AG09309 (cell line): ENCODE measurements at regions not wholly inside any gene's neighbourhood (a gene's known extent, or its start where the extent isn't known, plus 50 kb on each side); places are given as distances from the start of the nearest gene placed in this dataset.

Source experiments
- DNase-seq: peaks from one replicate; pipeline ENCODE4 v3.0.0-alpha.2; 2010; ENCODE audit warnings: low read depth
- H3K4me3 ChIP-seq: 2 replicates; pipeline ENCODE4 v1.5.1; 2011; ENCODE audit warnings: mild to moderate bottlenecking, low read depth, low read length, moderate library complexity; ENCODE audit not compliant: control insufficient read depth
- CTCF ChIP-seq: IDR thresholded peaks from 2 replicates; pipeline ENCODE4 v1.5.1; 2011; ENCODE audit warnings: mild to moderate bottlenecking, low read depth, low read length, inconsistent platforms; ENCODE audit not compliant: insufficient read depth, control insufficient read depth; ENCODE audit errors: missing control alignments

DNA sequence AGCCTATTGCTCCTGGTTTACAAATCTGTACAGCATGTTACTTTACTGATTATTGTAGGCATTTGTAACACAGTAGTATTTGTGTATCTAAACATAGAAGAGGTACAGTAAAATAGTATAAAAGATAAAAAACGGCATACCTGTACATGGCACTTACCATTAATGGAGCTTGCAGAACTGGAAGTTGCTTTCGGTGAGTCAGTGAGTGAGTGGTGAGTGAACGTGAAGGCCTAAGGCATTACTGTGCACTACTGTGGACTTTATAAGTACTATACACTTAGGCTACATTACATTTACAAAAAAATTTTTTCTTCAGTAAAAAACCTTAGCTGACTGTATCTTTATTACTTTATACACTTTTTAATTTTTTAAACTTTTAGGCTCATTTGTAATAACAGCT is 90.9 kb downstream of the RAP2B start:
- DNase-seq = no peak

DNA sequence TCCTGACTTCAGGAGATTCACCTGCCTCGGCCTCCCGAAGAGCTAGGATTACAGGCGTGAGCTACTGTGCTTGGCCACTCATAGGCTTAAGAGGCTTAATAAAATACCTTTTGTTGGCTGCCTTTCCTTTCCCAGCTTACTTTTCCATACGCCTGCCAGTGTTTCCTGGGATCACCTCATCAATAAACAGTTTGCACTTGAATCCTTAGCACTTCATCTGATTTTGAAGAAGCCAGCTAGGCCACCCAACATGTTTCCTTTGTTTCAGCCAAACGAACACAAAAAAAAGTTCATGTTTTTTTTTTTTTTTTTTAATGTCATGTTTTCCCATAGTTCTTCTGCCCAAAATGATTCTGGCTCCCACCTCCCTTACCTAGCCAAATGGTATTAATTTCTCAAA is 92.3 kb downstream of the RAP2B start:
- no peak for DNase-seq
- no peak for TF ChIP-seq CTCF
- H3K4me3 ChIP-seq = no peak overlapping the region

More for the DNA sequence above, 90.9 kb downstream of the RAP2B start:
- no peak overlapping the region for H3K4me3 ChIP-seq
- TF ChIP-seq CTCF = no peak

DNA sequence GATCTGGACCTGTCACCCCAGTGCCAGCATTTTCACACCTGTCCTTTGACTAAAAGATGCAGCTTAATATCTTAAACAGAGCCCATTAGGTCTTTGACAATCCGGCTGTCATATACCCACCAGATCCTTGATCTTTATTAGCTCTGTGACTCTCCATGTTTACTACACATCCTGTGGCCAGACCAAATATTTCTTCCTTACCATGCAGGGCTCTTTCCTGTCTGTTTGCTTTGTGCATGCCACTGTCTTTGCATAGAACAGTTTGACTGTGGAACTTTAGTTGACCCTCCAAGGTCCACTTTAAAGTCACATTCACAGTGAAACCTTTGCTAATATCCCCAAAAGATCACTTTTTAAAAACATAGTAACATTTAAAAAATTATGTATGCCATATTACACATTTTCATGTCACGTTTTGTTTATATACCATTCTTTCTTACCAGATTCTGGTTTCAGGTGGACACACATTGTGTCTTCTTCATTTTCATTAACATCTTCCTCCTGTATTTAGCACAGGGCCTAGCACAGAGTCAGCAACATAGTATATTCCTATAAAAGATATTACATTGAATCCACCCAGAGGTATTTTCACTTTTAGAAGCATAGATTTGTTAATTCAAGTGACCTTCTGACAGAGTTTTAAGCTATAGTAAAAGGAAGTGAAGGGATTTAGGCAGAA is 95.8 kb downstream of the RAP2B start:
- no peak for TF ChIP-seq CTCF
- no peak overlapping the region for H3K4me3 ChIP-seq
- DNase-seq = no peak

DNA sequence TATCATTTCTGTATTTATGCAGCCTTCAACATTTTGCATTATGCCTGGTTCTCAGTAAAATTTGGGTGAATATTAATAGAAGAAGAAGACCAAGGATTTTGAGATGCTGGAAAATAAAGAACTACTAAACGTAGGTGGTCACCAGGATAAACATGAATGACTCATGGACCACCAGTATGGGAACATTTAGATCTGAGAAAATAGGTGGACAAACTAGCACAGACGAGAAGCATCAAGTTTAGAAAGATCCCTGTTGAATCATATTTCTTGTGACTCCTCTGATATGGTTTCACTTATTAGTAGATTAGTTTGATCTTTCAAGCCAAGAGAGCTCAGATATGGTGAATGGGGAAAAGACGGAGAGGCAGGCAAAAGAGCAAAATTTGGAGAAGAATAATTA is 97.9 kb downstream of the RAP2B start:
- no peak for DNase-seq
- H3K4me3 ChIP-seq = no peak overlapping the region
- no peak for TF ChIP-seq CTCF

DNA sequence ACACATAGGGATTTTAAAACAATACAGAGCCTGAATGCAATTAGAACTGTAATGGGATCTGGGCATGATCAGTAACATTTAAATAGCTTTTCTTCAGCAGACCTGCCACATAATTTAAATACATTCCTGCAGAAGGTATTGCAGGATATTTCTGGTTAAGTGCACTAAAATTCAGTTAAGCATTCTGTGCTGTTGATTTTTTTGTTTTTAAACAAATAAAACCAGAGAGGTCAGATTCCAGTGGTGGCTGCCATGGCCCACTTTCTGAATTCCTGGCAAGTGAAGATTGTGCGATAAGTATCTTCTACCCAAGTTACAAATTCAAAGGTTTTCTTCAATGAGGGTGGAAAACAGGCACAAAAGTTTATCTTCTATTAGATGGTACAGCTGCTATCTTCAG is 98.7 kb downstream of the RAP2B start:
- no peak for TF ChIP-seq CTCF
- H3K4me3 ChIP-seq = no peak overlapping the region
- DNase-seq = no peak

GRCh38 chr3:153266619-153267018 is 104.6 kb downstream of the RAP2B start:
- DNase-seq = no peak
- TF ChIP-seq CTCF = no peak

More at GRCh38 chr3:153266619-153267018, 104.6 kb downstream of the RAP2B start:
- no peak overlapping the region for H3K4me3 ChIP-seq
